ENCODE measurements at regions not wholly inside any gene's neighbourhood (a gene's known extent, or its start where the extent isn't known, plus 50 kb on each side); places are given as distances from the start of the nearest gene placed in this dataset.

- POLR2A ChIA-PET: no interaction called here
- no peak for TF ChIP-seq CTCF (IDR thresholded peaks at IDR 0.05; ENCODE audit: control extremely low read depth, extremely low read depth, low read depth, missing control alignments)
- CTCF ChIA-PET: no interaction called here
- no peak for DNase-seq (ENCODE audit: extremely low spot score)
Measured at GRCh38 chr17:54836723-54837462, 63.8 kb upstream of the TOM1L1 start.

- DNase-seq (ENCODE audit: extremely low spot score): no peak
- ChIA-PET POLR2A (no interaction called here), CTCF (interaction anchor here (1.4 kb wide), 1 partner anchor 10 kb away, joined by 3 read pairs; no protein-coding TSS in a partner anchor)
- TF ChIP-seq CTCF (IDR thresholded peaks at IDR 0.05; ENCODE audit: control extremely low read depth, extremely low read depth, low read depth, missing control alignments): no peak
Measured at GRCh38 chr17:54838651-54839421, 61.8 kb upstream of the TOM1L1 start.

GRCh38 chr17:54839447-54839846 lies 61.2 kb upstream of the TOM1L1 start:
- ChIA-PET CTCF (no interaction called here), POLR2A (no interaction called here)
- DNase-seq (ENCODE audit: extremely low spot score): no peak
- no peak for TF ChIP-seq CTCF (IDR thresholded peaks at IDR 0.05; ENCODE audit: control extremely low read depth, extremely low read depth, low read depth, missing control alignments)

GRCh38 chr17:54840885-54841591 lies 59.6 kb upstream of the TOM1L1 start:
- no peak for TF ChIP-seq CTCF (IDR thresholded peaks at IDR 0.05; ENCODE audit: control extremely low read depth, extremely low read depth, low read depth, missing control alignments)
- ChIA-PET POLR2A (no interaction called here), CTCF (no interaction called here)
- DNase-seq (ENCODE audit: extremely low spot score): no peak

GRCh38 chr17:54841656-54842055 lies 59.0 kb upstream of the TOM1L1 start:
- DNase-seq (ENCODE audit: extremely low spot score): no peak
- TF ChIP-seq CTCF (IDR thresholded peaks at IDR 0.05; ENCODE audit: control extremely low read depth, extremely low read depth, low read depth, missing control alignments): no peak
- ChIA-PET POLR2A (no interaction called here), CTCF (no interaction called here)

- CTCF ChIA-PET: no interaction called here
- DNase-seq (ENCODE audit: extremely low spot score): no peak
- TF ChIP-seq CTCF (IDR thresholded peaks at IDR 0.05; ENCODE audit: control extremely low read depth, extremely low read depth, low read depth, missing control alignments): no peak
- POLR2A ChIA-PET: no interaction called here
Measured at GRCh38 chr17:54844233-54844632, 56.4 kb upstream of the TOM1L1 start.

Data from GM10248 (cell line).